ENCODE measurements at regions not wholly inside any gene's neighbourhood (a gene's known extent, or its start where the extent isn't known, plus 50 kb on each side); places are given as distances from the start of the nearest gene placed in this dataset.

GRCh38 chr10:56805022-56805421 lies 444.0 kb upstream of the ZWINT start:
- DNase-seq (ENCODE audit: low read depth), result no peak
- TF ChIP-seq CTCF (conservative IDR thresholded peaks at IDR 0.05; ENCODE audit: low read depth, low read length), result no peak
- H3K4me3 ChIP-seq (ENCODE audit: low read depth, low read length), result no peak overlapping the region

GRCh38 chr10:56785292-56785691 lies 424.2 kb upstream of the ZWINT start:
- DNase-seq (ENCODE audit: low read depth), result no peak
- no peak for TF ChIP-seq CTCF (conservative IDR thresholded peaks at IDR 0.05; ENCODE audit: low read depth, low read length)
- H3K4me3 ChIP-seq (ENCODE audit: low read depth, low read length), result no peak overlapping the region

GRCh38 chr10:56782503-56782902 lies 421.4 kb upstream of the ZWINT start:
- H3K4me3 ChIP-seq (ENCODE audit: low read depth, low read length), result no peak overlapping the region
- no peak for DNase-seq (ENCODE audit: low read depth)
- TF ChIP-seq CTCF (conservative IDR thresholded peaks at IDR 0.05; ENCODE audit: low read depth, low read length), result no peak

- H3K4me3 ChIP-seq (ENCODE audit: low read depth, low read length), result no peak overlapping the region
- no peak for DNase-seq (ENCODE audit: low read depth)
- no peak for TF ChIP-seq CTCF (conservative IDR thresholded peaks at IDR 0.05; ENCODE audit: low read depth, low read length)
Measured at GRCh38 chr10:56771343-56771742, 410.3 kb upstream of the ZWINT start.

GRCh38 chr10:56763090-56763489 lies 402.0 kb upstream of the ZWINT start:
- no peak overlapping the region for H3K4me3 ChIP-seq (ENCODE audit: low read depth, low read length)
- no peak for TF ChIP-seq CTCF (conservative IDR thresholded peaks at IDR 0.05; ENCODE audit: low read depth, low read length)
- no peak for DNase-seq (ENCODE audit: low read depth)

- no peak for TF ChIP-seq CTCF (conservative IDR thresholded peaks at IDR 0.05; ENCODE audit: low read depth, low read length)
- H3K4me3 ChIP-seq (ENCODE audit: low read depth, low read length), result no peak overlapping the region
- DNase-seq (ENCODE audit: low read depth), result no peak
Measured at GRCh38 chr10:56745490-56745889, 384.4 kb upstream of the ZWINT start.

- no peak for DNase-seq (ENCODE audit: low read depth)
- no peak overlapping the region for H3K4me3 ChIP-seq (ENCODE audit: low read depth, low read length)
- no peak for TF ChIP-seq CTCF (conservative IDR thresholded peaks at IDR 0.05; ENCODE audit: low read depth, low read length)
Measured at GRCh38 chr10:56728349-56728748, 367.3 kb upstream of the ZWINT start.

Measured in choroid plexus epithelial cell (primary cell).